Adipocyte (in vitro differentiated cells): ENCODE measurements at regions not wholly inside any gene's neighbourhood (a gene's known extent, or its start where the extent isn't known, plus 50 kb on each side); places are given as distances from the start of the nearest gene placed in this dataset.

ENCODE experiments used
- DNase-seq: peaks from one replicate; pipeline ENCODE4 v3.0.0-alpha.2; 2015; ENCODE audit warnings: low read depth
- H3K27me3 ChIP-seq: replicated peaks from 2 replicates; pipeline ENCODE4 v1.7.0; 2013; ENCODE audit warnings: mild to moderate bottlenecking, low read length, moderate library complexity; ENCODE audit not compliant: control insufficient read depth, insufficient read depth
- H3K36me3 ChIP-seq: 2 replicates; pipeline ENCODE4 v1.7.0; 2013; ENCODE audit warnings: low read length, mild to moderate bottlenecking, moderate library complexity; ENCODE audit not compliant: control insufficient read depth, insufficient read depth, severe bottlenecking
- H3K4me1 ChIP-seq: 2 replicates; pipeline ENCODE4 v1.7.0; 2013; ENCODE audit warnings: mild to moderate bottlenecking, low read length, moderate library complexity; ENCODE audit not compliant: control insufficient read depth, insufficient read depth
- H3K4me3 ChIP-seq: 2 replicates; pipeline ENCODE4 v1.7.0; 2013; ENCODE audit warnings: mild to moderate bottlenecking, low read length, moderate library complexity
- H3K9ac ChIP-seq: 2 replicates; pipeline ENCODE4 v1.7.0; 2013; ENCODE audit warnings: mild to moderate bottlenecking, low read length, moderate library complexity
- H3K9me3 ChIP-seq: 2 replicates; pipeline ENCODE4 v1.7.0; 2013; ENCODE audit warnings: mild to moderate bottlenecking, low read length, moderate library complexity; ENCODE audit not compliant: control insufficient read depth

GRCh38 chr13:44212633-44213396, 160.8 kb upstream of the SERP2 start:
- H3K4me1 ChIP-seq, result peaks cover 27% of the 10 kb centered on the region
- H3K27me3 ChIP-seq, result peaks cover 7% of the 10 kb centered on the region
- no peaks in the 10 kb centered on the region for H3K9me3 ChIP-seq
- DNase-seq, result peak; percentile 66
- H3K9ac ChIP-seq, result peak overlapping the region; percentile 30
- H3K4me3 ChIP-seq, result no peak overlapping the region
- H3K36me3 ChIP-seq, result no peaks in the 10 kb centered on the region

- Histone ChIP-seq H3K9me3 (no peaks in the 10 kb centered on the region), H3K4me1 (peaks cover 37% of the 10 kb centered on the region), H3K27me3 (no peaks in the 10 kb centered on the region), H3K36me3 (no peaks in the 10 kb centered on the region), H3K9ac (peak overlapping the region; percentile 32), H3K4me3 (peak overlapping the region; percentile 7)
- no peak for DNase-seq
Observed at GRCh38 chr13:44218501-44219240, 155.0 kb upstream of the SERP2 start.

- Histone ChIP-seq H3K27me3 (no peaks in the 10 kb centered on the region), H3K9me3 (no peaks in the 10 kb centered on the region), H3K36me3 (no peaks in the 10 kb centered on the region), H3K4me3 (no peak overlapping the region), H3K9ac (no peak overlapping the region), H3K4me1 (peaks cover 48% of the 10 kb centered on the region)
- DNase-seq, result peak; percentile 47
Observed at GRCh38 chr13:44219577-44220548, 153.8 kb upstream of the SERP2 start.

- H3K36me3 ChIP-seq, result no peaks in the 10 kb centered on the region
- H3K4me3 ChIP-seq, result no peak overlapping the region
- H3K4me1 ChIP-seq, result peaks cover 53% of the 10 kb centered on the region
- DNase-seq, result no peak
- no peak overlapping the region for H3K9ac ChIP-seq
- no peaks in the 10 kb centered on the region for H3K9me3 ChIP-seq
- no peaks in the 10 kb centered on the region for H3K27me3 ChIP-seq
Observed at GRCh38 chr13:44220948-44221347, 152.7 kb upstream of the SERP2 start.

- H3K9me3 ChIP-seq, result no peaks in the 10 kb centered on the region
- no peak for DNase-seq
Observed at GRCh38 chr13:44221657-44222056, 152.0 kb upstream of the SERP2 start.

GRCh38 chr13:44223770-44224444, 149.7 kb upstream of the SERP2 start:
- Histone ChIP-seq H3K36me3 (no peaks in the 10 kb centered on the region), H3K27me3 (no peaks in the 10 kb centered on the region), H3K4me3 (no peak overlapping the region), H3K4me1 (peaks cover 45% of the 10 kb centered on the region), H3K9me3 (no peaks in the 10 kb centered on the region), H3K9ac (no peak overlapping the region)
- DNase-seq, result no peak

More at GRCh38 chr13:44221657-44222056, 152.0 kb upstream of the SERP2 start:
- Histone ChIP-seq H3K4me1 (peaks cover 53% of the 10 kb centered on the region), H3K9ac (no peak overlapping the region), H3K36me3 (no peaks in the 10 kb centered on the region), H3K27me3 (no peaks in the 10 kb centered on the region), H3K4me3 (no peak overlapping the region)

- H3K4me1 ChIP-seq, result peaks cover 38% of the 10 kb centered on the region
- H3K4me3 ChIP-seq, result no peak overlapping the region
- H3K27me3 ChIP-seq, result no peaks in the 10 kb centered on the region
- H3K9me3 ChIP-seq, result no peaks in the 10 kb centered on the region
- no peak overlapping the region for H3K9ac ChIP-seq
- no peak for DNase-seq
- no peaks in the 10 kb centered on the region for H3K36me3 ChIP-seq
Observed at GRCh38 chr13:44224450-44225149, 149.0 kb upstream of the SERP2 start.

GRCh38 chr13:44229371-44230030, 144.1 kb upstream of the SERP2 start:
- H3K36me3 ChIP-seq, result no peaks in the 10 kb centered on the region
- no peak for DNase-seq
- no peak overlapping the region for H3K4me3 ChIP-seq
- H3K9me3 ChIP-seq, result no peaks in the 10 kb centered on the region
- no peaks in the 10 kb centered on the region for H3K27me3 ChIP-seq
- no peak overlapping the region for H3K9ac ChIP-seq
- peaks cover 19% of the 10 kb centered on the region for H3K4me1 ChIP-seq

GRCh38 chr13:44230071-44230470, 143.6 kb upstream of the SERP2 start:
- Histone ChIP-seq H3K36me3 (no peaks in the 10 kb centered on the region), H3K9ac (no peak overlapping the region), H3K27me3 (no peaks in the 10 kb centered on the region), H3K9me3 (no peaks in the 10 kb centered on the region), H3K4me3 (no peak overlapping the region), H3K4me1 (peaks cover 18% of the 10 kb centered on the region)
- peak; percentile 59 for DNase-seq

- H3K4me3 ChIP-seq, result no peak overlapping the region
- peaks cover 21% of the 10 kb centered on the region for H3K4me1 ChIP-seq
- H3K9ac ChIP-seq, result no peak overlapping the region
- no peaks in the 10 kb centered on the region for H3K9me3 ChIP-seq
- no peaks in the 10 kb centered on the region for H3K36me3 ChIP-seq
- DNase-seq, result peak; percentile 45
- no peaks in the 10 kb centered on the region for H3K27me3 ChIP-seq
Observed at GRCh38 chr13:44230736-44231135, 142.9 kb upstream of the SERP2 start.
